Osteocyte (in vitro differentiated cells): ENCODE measurements at regions not wholly inside any gene's neighbourhood (a gene's known extent, or its start where the extent isn't known, plus 50 kb on each side); places are given as distances from the start of the nearest gene placed in this dataset.
A peak's percentile ranks its signal among the peaks of the same experiment; 100 is the strongest.

Experiments
- DNase-seq: peaks from one replicate; pipeline ENCODE4 v3.0.0; 2021; ENCODE audit warnings: mixed read lengths; ENCODE audit not compliant: unreplicated experiment; ENCODE audit errors: extremely low spot score
- H3K27ac Mint-ChIP-seq: one replicate; pipeline ENCODE4 v1.8.0; 2021; ENCODE audit warnings: mild to moderate bottlenecking, mixed read lengths; ENCODE audit not compliant: unreplicated experiment
- H3K27me3 Mint-ChIP-seq: one replicate; pipeline ENCODE4 v1.8.0; 2021; ENCODE audit warnings: mixed read lengths; ENCODE audit not compliant: unreplicated experiment
- H3K36me3 Mint-ChIP-seq: one replicate; pipeline ENCODE4 v1.8.0; 2021; ENCODE audit warnings: mixed read lengths; ENCODE audit not compliant: unreplicated experiment
- H3K4me1 Mint-ChIP-seq: one replicate; pipeline ENCODE4 v1.8.0; 2021; ENCODE audit warnings: mixed read lengths; ENCODE audit not compliant: unreplicated experiment
- H3K4me3 Mint-ChIP-seq: one replicate; pipeline ENCODE4 v1.8.0; 2021; ENCODE audit warnings: mild to moderate bottlenecking, moderate library complexity, mixed read lengths; ENCODE audit not compliant: unreplicated experiment
- H3K9me3 Mint-ChIP-seq: one replicate; pipeline ENCODE4 v1.8.0; 2021; ENCODE audit warnings: mixed read lengths; ENCODE audit not compliant: unreplicated experiment
- CTCF ChIP-seq: fragments of 200-600 bp; sonication (generic); IDR thresholded peaks from 2 replicates; pipeline ENCODE4 v1.5.0; 2021; ENCODE audit warnings: antibody characterized with exemption, mild to moderate bottlenecking, moderate library complexity

GRCh38 chr1:90593312-90593711 lies 123.8 kb downstream of the BARHL2 start:
- H3K9me3 Mint-ChIP-seq, result peaks cover 31% of the 10 kb centered on the region
- H3K36me3 Mint-ChIP-seq, result no peaks in the 10 kb centered on the region
- no peak overlapping the region for H3K4me3 Mint-ChIP-seq
- no peaks in the 10 kb centered on the region for H3K4me1 Mint-ChIP-seq
- no peaks in the 10 kb centered on the region for H3K27me3 Mint-ChIP-seq
- no peak overlapping the region for H3K27ac Mint-ChIP-seq
- TF ChIP-seq CTCF, result no peak
- no peak for DNase-seq

- no peak overlapping the region for H3K4me3 Mint-ChIP-seq
- no peak for DNase-seq
- H3K27ac Mint-ChIP-seq, result no peak overlapping the region
- no peak for TF ChIP-seq CTCF
- no peaks in the 10 kb centered on the region for H3K36me3 Mint-ChIP-seq
- peaks cover 36% of the 10 kb centered on the region for H3K9me3 Mint-ChIP-seq
- no peaks in the 10 kb centered on the region for H3K4me1 Mint-ChIP-seq
- H3K27me3 Mint-ChIP-seq, result no peaks in the 10 kb centered on the region
Observed at GRCh38 chr1:90591970-90592356, 125.1 kb downstream of the BARHL2 start.

GRCh38 chr1:90591355-90591969 lies 125.6 kb downstream of the BARHL2 start:
- no peak for TF ChIP-seq CTCF
- no peak for DNase-seq
- Mint-ChIP-seq H3K4me3 (no peak overlapping the region), H3K36me3 (no peaks in the 10 kb centered on the region), H3K27me3 (no peaks in the 10 kb centered on the region), H3K27ac (no peak overlapping the region), H3K9me3 (peaks cover 37% of the 10 kb centered on the region), H3K4me1 (no peaks in the 10 kb centered on the region)

- H3K4me1 Mint-ChIP-seq, result no peaks in the 10 kb centered on the region
- peaks cover 12% of the 10 kb centered on the region for H3K27me3 Mint-ChIP-seq
- H3K9me3 Mint-ChIP-seq, result no peaks in the 10 kb centered on the region
- H3K27ac Mint-ChIP-seq, result no peak overlapping the region
- no peak for TF ChIP-seq CTCF
- H3K4me3 Mint-ChIP-seq, result no peak overlapping the region
- H3K36me3 Mint-ChIP-seq, result no peaks in the 10 kb centered on the region
- DNase-seq, result no peak
Observed at GRCh38 chr1:90580176-90580575, 136.9 kb downstream of the BARHL2 start.

- peaks cover 12% of the 10 kb centered on the region for H3K27me3 Mint-ChIP-seq
- no peaks in the 10 kb centered on the region for H3K4me1 Mint-ChIP-seq
- TF ChIP-seq CTCF, result peak; percentile 75
- no peaks in the 10 kb centered on the region for H3K36me3 Mint-ChIP-seq
- no peak overlapping the region for H3K27ac Mint-ChIP-seq
- H3K4me3 Mint-ChIP-seq, result no peak overlapping the region
- no peak for DNase-seq
- no peaks in the 10 kb centered on the region for H3K9me3 Mint-ChIP-seq
Observed at GRCh38 chr1:90579212-90579802, 137.8 kb downstream of the BARHL2 start.
